Prostate gland (tissue), 2 donors: ENCODE measurements at regions not wholly inside any gene's neighbourhood (a gene's known extent, or its start where the extent isn't known, plus 50 kb on each side); places are given as distances from the start of the nearest gene placed in this dataset.

Source experiments
- DNase-seq: peaks from one replicate; pipeline ENCODE4 v3.0.0-alpha.2; 2019; ENCODE audit warnings: low spot score
- H3K27ac ChIP-seq, 2 donors: fragments of 200-600 bp; sonication (generic); 2 replicates each; pipeline ENCODE4 v1.5.1; 2017 to 2019
- H3K27me3 ChIP-seq: fragments of 200-600 bp; sonication (generic); replicated peaks from 2 replicates; pipeline ENCODE4 v1.5.1; 2019; ENCODE audit not compliant: insufficient read depth
- H3K36me3 ChIP-seq, 2 donors: fragments of 200-600 bp; sonication (generic); 1 replicate in 1 of 2; 2 replicates in 1 of 2; pipeline versions ENCODE4 v1.5.1 to v1.8.1; 2017 to 2019
- H3K4me1 ChIP-seq: fragments of 200-600 bp; sonication (generic); replicated peaks from 2 replicates; pipeline ENCODE4 v1.5.1; 2019
- H3K4me3 ChIP-seq, 2 donors: fragments of 200-600 bp; sonication (generic); 2 replicates each; pipeline ENCODE4 v1.5.1; 2017 to 2019
- H3K9me3 ChIP-seq: fragments of 200-600 bp; sonication (generic); 2 replicates; pipeline ENCODE4 v1.5.1; 2017
- CTCF ChIP-seq, 4 experiments: fragments of 200-600 bp in 2 of 4; fragments of 450-650 bp in 2 of 4; sonication (generic) in 2 of 4; IDR thresholded peaks; 1 replicate in 3 of 4; 2 replicates in 1 of 4; pipeline ENCODE4 v1.5.1; 2016 to 2019; ENCODE audit warnings: antibody characterized with exemption in 4 of 4, mild to moderate bottlenecking in 2 of 4, moderate library complexity in 2 of 4
- POLR2A ChIP-seq: fragments of 450-650 bp; IDR thresholded peaks from one replicate; pipeline ENCODE4 v1.6.1; 2016; ENCODE audit warnings: antibody characterized with exemption, mild to moderate bottlenecking
- POLR2AphosphoS5 ChIP-seq: sonication (generic); formaldehyde crosslinking; IDR thresholded peaks from one replicate; pipeline ENCODE4 v1.6.1; 2017; ENCODE audit warnings: antibody characterized with exemption
- WGBS: methylation state at CpG from one replicate; pipeline ENCODE4 v1.1.5; 2018; 5-methylcytosine and 5-hydroxymethylcytosine counted together
- intact Hi-C: fragments of 100-400 bp; cut with DNase I; formaldehyde crosslinking; loops from one replicate; pipeline ENCODE4 v1.14.2; 2022

GRCh38 chr11:130771708-130772107, 144.6 kb downstream of the SNX19 start:
- no peak for TF ChIP-seq CTCF (IDR thresholded peaks at IDR 0.05)
- no peak for TF ChIP-seq POLR2AphosphoS5
- TF ChIP-seq POLR2A = no peak
- no peak overlapping the region for H3K4me3 ChIP-seq
- H3K36me3 ChIP-seq = no peaks in the 10 kb centered on the region
- H3K27me3 ChIP-seq = no peaks in the 10 kb centered on the region
- DNase-seq = no peak
- no peaks in the 10 kb centered on the region for H3K4me1 ChIP-seq
- no peaks in the 10 kb centered on the region for H3K9me3 ChIP-seq
- intact Hi-C loops = no loop called here
- 80% methylated on average over 7 of the region's 7 CpGs for WGBS
- H3K27ac ChIP-seq = no peak overlapping the region

- H3K36me3 ChIP-seq = no peaks in the 10 kb centered on the region
- H3K27ac ChIP-seq = no peak overlapping the region
- H3K9me3 ChIP-seq = no peaks in the 10 kb centered on the region
- intact Hi-C loops = no loop called here
- H3K4me1 ChIP-seq = no peaks in the 10 kb centered on the region
- DNase-seq = no peak
- WGBS = 54% methylated on average over 6 of the region's 6 CpGs
- H3K4me3 ChIP-seq = no peak overlapping the region
- no peaks in the 10 kb centered on the region for H3K27me3 ChIP-seq
- no peak for TF ChIP-seq CTCF (IDR thresholded peaks at IDR 0.05)
- no peak for TF ChIP-seq POLR2AphosphoS5
- no peak for TF ChIP-seq POLR2A
Measured at GRCh38 chr11:130772266-130773227, 143.7 kb downstream of the SNX19 start.

GRCh38 chr11:130773244-130773820, 142.9 kb downstream of the SNX19 start:
- H3K9me3 ChIP-seq = no peaks in the 10 kb centered on the region
- no peak for DNase-seq
- H3K27ac ChIP-seq = no peak overlapping the region
- WGBS = 89% methylated on average over 5 of the region's 5 CpGs
- H3K27me3 ChIP-seq = no peaks in the 10 kb centered on the region
- H3K4me3 ChIP-seq = no peak overlapping the region
- no peaks in the 10 kb centered on the region for H3K36me3 ChIP-seq
- no peaks in the 10 kb centered on the region for H3K4me1 ChIP-seq
- intact Hi-C loops = no loop called here
- TF ChIP-seq POLR2AphosphoS5 = no peak
- TF ChIP-seq POLR2A = no peak
- TF ChIP-seq CTCF (IDR thresholded peaks at IDR 0.05) = no peak

GRCh38 chr11:130774703-130775102, 141.6 kb downstream of the SNX19 start:
- 53% methylated on average over 3 of the region's 3 CpGs for WGBS
- intact Hi-C loops = no loop called here
- no peak overlapping the region for H3K27ac ChIP-seq

More at GRCh38 chr11:130774703-130775102, 141.6 kb downstream of the SNX19 start:
- no peak for TF ChIP-seq CTCF (IDR thresholded peaks at IDR 0.05)
- no peak for TF ChIP-seq POLR2AphosphoS5
- TF ChIP-seq POLR2A = no peak
- no peak overlapping the region for H3K4me3 ChIP-seq
- no peak for DNase-seq
- H3K4me1 ChIP-seq = no peaks in the 10 kb centered on the region
- H3K36me3 ChIP-seq = no peaks in the 10 kb centered on the region
- no peaks in the 10 kb centered on the region for H3K9me3 ChIP-seq
- no peaks in the 10 kb centered on the region for H3K27me3 ChIP-seq
